GM10248 (cell line): ENCODE measurements at regions not wholly inside any gene's neighbourhood (a gene's known extent, or its start where the extent isn't known, plus 50 kb on each side); places are given as distances from the start of the nearest gene placed in this dataset.

Experiments
- CTCF ChIA-PET: fragments of 300-600 bp; sonication (Branson Sonifier 250); formaldehyde crosslinking; extraction: SDS; loops from one replicate; lab custom pipeline; 2021; ENCODE audit warnings: antibody characterized with exemption; lab: Yijun Ruan, JAX
- POLR2A ChIA-PET: fragments of 350-650 bp; sonication (Branson Sonifier 250); formaldehyde crosslinking; extraction: SDS; loops from one replicate; lab custom pipeline; 2020; ENCODE audit warnings: antibody characterized with exemption; lab: Yijun Ruan, JAX
- DNase-seq: peaks from one replicate; pipeline ENCODE4 v3.0.0; 2012; ENCODE audit errors: extremely low spot score
- CTCF ChIP-seq: IDR thresholded peaks from 2 replicates; pipeline ENCODE4 v1.5.1; 2012; ENCODE audit warnings: mild to moderate bottlenecking, low read depth; ENCODE audit errors: extremely low read depth, missing control alignments, control extremely low read depth

GRCh38 chr20:40813029-40813431, 124.0 kb upstream of the MAFB start:
- POLR2A ChIA-PET, result no interaction called here
- CTCF ChIA-PET, result no interaction called here
- TF ChIP-seq CTCF, result no peak
- DNase-seq, result no peak

- DNase-seq, result no peak
These were observed 124.9 kb upstream of the MAFB start for GRCh38 chr20:40813708-40814630.

GRCh38 chr20:40814631-40814960, 125.6 kb upstream of the MAFB start:
- no peak for DNase-seq
- TF ChIP-seq CTCF, result no peak
- CTCF ChIA-PET, result no interaction called here
- POLR2A ChIA-PET, result no interaction called here

More at GRCh38 chr20:40813708-40814630, 124.9 kb upstream of the MAFB start:
- CTCF ChIA-PET, result no interaction called here
- TF ChIP-seq CTCF, result no peak
- POLR2A ChIA-PET, result no interaction called here

- no peak for DNase-seq
- ChIA-PET CTCF (no interaction called here), POLR2A (no interaction called here)
- TF ChIP-seq CTCF, result no peak
These were observed 126.4 kb upstream of the MAFB start for GRCh38 chr20:40815156-40816038.

GRCh38 chr20:40816039-40816352, 127.0 kb upstream of the MAFB start:
- no peak for TF ChIP-seq CTCF
- no peak for DNase-seq
- POLR2A ChIA-PET, result no interaction called here
- CTCF ChIA-PET, result no interaction called here

- CTCF ChIA-PET, result no interaction called here
- DNase-seq, result no peak
- POLR2A ChIA-PET, result no interaction called here
- no peak for TF ChIP-seq CTCF
These were observed 132.4 kb upstream of the MAFB start for GRCh38 chr20:40821429-40821828.
